ENCODE measurements at regions not wholly inside any gene's neighbourhood (a gene's known extent, or its start where the extent isn't known, plus 50 kb on each side); places are given as distances from the start of the nearest gene placed in this dataset.

GRCh38 chr10:78624791-78625190, 444.0 kb upstream of the ZMIZ1 start:
- H3K27ac ChIP-seq = no peak overlapping the region

GRCh38 chr10:78626471-78626870, 442.3 kb upstream of the ZMIZ1 start:
- no peak for TF ChIP-seq POLR2AphosphoS5 (IDR thresholded peaks at IDR 0.05; ENCODE audit: borderline replicate concordance, low read depth, low read length)
- TF ChIP-seq EZH2 (IDR thresholded peaks at IDR 0.05) = no peak
- no peak for TF ChIP-seq FOXP2 (optimal IDR thresholded peaks at IDR 0.05; ENCODE audit: control extremely low read depth, extremely low read length, insufficient read depth)
- Histone ChIP-seq H3K27ac (no peak overlapping the region), H3K9me3 (ENCODE audit: low read depth, low read length) (no peaks in the 10 kb centered on the region), H3K4me3 (no peak overlapping the region), H3K9ac (ENCODE audit: insufficient read length) (no peak overlapping the region), H3K36me3 (ENCODE audit: insufficient read depth, low read length) (no peaks in the 10 kb centered on the region)
- no peak for DNase-seq (ENCODE audit: low read depth, low spot score)

More at GRCh38 chr10:78624791-78625190, 444.0 kb upstream of the ZMIZ1 start:
- H3K9me3 ChIP-seq (ENCODE audit: low read depth, low read length) = no peaks in the 10 kb centered on the region
- no peak overlapping the region for H3K9ac ChIP-seq (ENCODE audit: insufficient read length)
- H3K36me3 ChIP-seq (ENCODE audit: insufficient read depth, low read length) = no peaks in the 10 kb centered on the region
- no peak overlapping the region for H3K4me3 ChIP-seq
- TF ChIP-seq POLR2AphosphoS5 (IDR thresholded peaks at IDR 0.05; ENCODE audit: borderline replicate concordance, low read depth, low read length) = no peak
- no peak for TF ChIP-seq FOXP2 (optimal IDR thresholded peaks at IDR 0.05; ENCODE audit: control extremely low read depth, extremely low read length, insufficient read depth)
- TF ChIP-seq EZH2 (IDR thresholded peaks at IDR 0.05) = no peak
- no peak for DNase-seq (ENCODE audit: low read depth, low spot score)

GRCh38 chr10:78627254-78627795, 441.4 kb upstream of the ZMIZ1 start:
- Histone ChIP-seq H3K9me3 (ENCODE audit: low read depth, low read length) (no peaks in the 10 kb centered on the region), H3K4me3 (no peak overlapping the region), H3K9ac (ENCODE audit: insufficient read length) (no peak overlapping the region), H3K36me3 (ENCODE audit: insufficient read depth, low read length) (no peaks in the 10 kb centered on the region), H3K27ac (no peak overlapping the region)
- TF ChIP-seq EZH2 (IDR thresholded peaks at IDR 0.05) (no peak), FOXP2 (optimal IDR thresholded peaks at IDR 0.05; ENCODE audit: control extremely low read depth, extremely low read length, insufficient read depth) (no peak), POLR2AphosphoS5 (IDR thresholded peaks at IDR 0.05; ENCODE audit: borderline replicate concordance, low read depth, low read length) (no peak)
- no peak for DNase-seq (ENCODE audit: low read depth, low spot score)

GRCh38 chr10:78628976-78629375, 439.8 kb upstream of the ZMIZ1 start:
- no peak for DNase-seq (ENCODE audit: low read depth, low spot score)
- no peak overlapping the region for H3K9ac ChIP-seq (ENCODE audit: insufficient read length)
- H3K4me3 ChIP-seq = no peak overlapping the region
- no peaks in the 10 kb centered on the region for H3K36me3 ChIP-seq (ENCODE audit: insufficient read depth, low read length)
- no peak overlapping the region for H3K27ac ChIP-seq
- no peak for TF ChIP-seq EZH2 (IDR thresholded peaks at IDR 0.05)
- TF ChIP-seq FOXP2 (optimal IDR thresholded peaks at IDR 0.05; ENCODE audit: control extremely low read depth, extremely low read length, insufficient read depth) = no peak
- TF ChIP-seq POLR2AphosphoS5 (IDR thresholded peaks at IDR 0.05; ENCODE audit: borderline replicate concordance, low read depth, low read length) = no peak
- no peaks in the 10 kb centered on the region for H3K9me3 ChIP-seq (ENCODE audit: low read depth, low read length)

- no peak overlapping the region for H3K4me3 ChIP-seq
Measured at GRCh38 chr10:78629773-78630172, 439.0 kb upstream of the ZMIZ1 start.

GRCh38 chr10:78630944-78631838, 437.6 kb upstream of the ZMIZ1 start:
- H3K4me3 ChIP-seq = no peak overlapping the region
- no peaks in the 10 kb centered on the region for H3K36me3 ChIP-seq (ENCODE audit: insufficient read depth, low read length)
- TF ChIP-seq POLR2AphosphoS5 (IDR thresholded peaks at IDR 0.05; ENCODE audit: borderline replicate concordance, low read depth, low read length) = no peak
- TF ChIP-seq EZH2 (IDR thresholded peaks at IDR 0.05) = no peak
- TF ChIP-seq FOXP2 (optimal IDR thresholded peaks at IDR 0.05; ENCODE audit: control extremely low read depth, extremely low read length, insufficient read depth) = no peak
- no peak overlapping the region for H3K9ac ChIP-seq (ENCODE audit: insufficient read length)
- no peak for DNase-seq (ENCODE audit: low read depth, low spot score)
- H3K9me3 ChIP-seq (ENCODE audit: low read depth, low read length) = no peaks in the 10 kb centered on the region
- no peak overlapping the region for H3K27ac ChIP-seq

More at GRCh38 chr10:78629773-78630172, 439.0 kb upstream of the ZMIZ1 start:
- no peaks in the 10 kb centered on the region for H3K36me3 ChIP-seq (ENCODE audit: insufficient read depth, low read length)
- H3K9ac ChIP-seq (ENCODE audit: insufficient read length) = no peak overlapping the region
- H3K9me3 ChIP-seq (ENCODE audit: low read depth, low read length) = no peaks in the 10 kb centered on the region
- no peak for DNase-seq (ENCODE audit: low read depth, low spot score)
- H3K27ac ChIP-seq = no peak overlapping the region
- TF ChIP-seq EZH2 (IDR thresholded peaks at IDR 0.05) = no peak
- no peak for TF ChIP-seq POLR2AphosphoS5 (IDR thresholded peaks at IDR 0.05; ENCODE audit: borderline replicate concordance, low read depth, low read length)
- no peak for TF ChIP-seq FOXP2 (optimal IDR thresholded peaks at IDR 0.05; ENCODE audit: control extremely low read depth, extremely low read length, insufficient read depth)

GRCh38 chr10:78634389-78634815, 434.4 kb upstream of the ZMIZ1 start:
- Histone ChIP-seq H3K9me3 (ENCODE audit: low read depth, low read length) (no peaks in the 10 kb centered on the region), H3K36me3 (ENCODE audit: insufficient read depth, low read length) (no peaks in the 10 kb centered on the region), H3K27ac (no peak overlapping the region), H3K9ac (ENCODE audit: insufficient read length) (no peak overlapping the region), H3K4me3 (no peak overlapping the region)
- DNase-seq (ENCODE audit: low read depth, low spot score) = no peak
- TF ChIP-seq FOXP2 (optimal IDR thresholded peaks at IDR 0.05; ENCODE audit: control extremely low read depth, extremely low read length, insufficient read depth) = no peak
- TF ChIP-seq EZH2 (IDR thresholded peaks at IDR 0.05) = no peak
- no peak for TF ChIP-seq POLR2AphosphoS5 (IDR thresholded peaks at IDR 0.05; ENCODE audit: borderline replicate concordance, low read depth, low read length)

GRCh38 chr10:78634835-78635234, 433.9 kb upstream of the ZMIZ1 start:
- no peak for DNase-seq (ENCODE audit: low read depth, low spot score)
- H3K4me3 ChIP-seq = no peak overlapping the region
- H3K9ac ChIP-seq (ENCODE audit: insufficient read length) = no peak overlapping the region
- H3K9me3 ChIP-seq (ENCODE audit: low read depth, low read length) = no peaks in the 10 kb centered on the region
- no peaks in the 10 kb centered on the region for H3K36me3 ChIP-seq (ENCODE audit: insufficient read depth, low read length)
- no peak overlapping the region for H3K27ac ChIP-seq
- no peak for TF ChIP-seq FOXP2 (optimal IDR thresholded peaks at IDR 0.05; ENCODE audit: control extremely low read depth, extremely low read length, insufficient read depth)
- no peak for TF ChIP-seq POLR2AphosphoS5 (IDR thresholded peaks at IDR 0.05; ENCODE audit: borderline replicate concordance, low read depth, low read length)

Measured in SK-N-MC (cell line).